ENCODE measurements at regions not wholly inside any gene's neighbourhood (a gene's known extent, or its start where the extent isn't known, plus 50 kb on each side); places are given as distances from the start of the nearest gene placed in this dataset.

- TF ChIP-seq POLR2A (IDR thresholded peaks at IDR 0.05; ENCODE audit: low read depth, low read length) (no peak), POLR2AphosphoS5 (IDR thresholded peaks at IDR 0.05; ENCODE audit: low read depth, low read length) (no peak)
These were observed 76.5 kb upstream of the LSM6 start for GRCh38 chr4:146098978-146099377.
